SIG-M5 treated with dmso at 0.1 percent for 504 hours (cell line): ENCODE measurements at regions not wholly inside any gene's neighbourhood (a gene's known extent, or its start where the extent isn't known, plus 50 kb on each side); places are given as distances from the start of the nearest gene placed in this dataset.

ENCODE experiments used
- DNase-seq: peaks from one replicate; lab custom pipeline; 2025; ENCODE audit not compliant: unreplicated experiment; lab: John Stamatoyannopoulos, UW

- DNase-seq, result no peak
Observed at GRCh38 chr18:67301592-67301991, 214.9 kb downstream of the DSEL start.

GRCh38 chr18:67300498-67300897 is 216.0 kb downstream of the DSEL start:
- no peak for DNase-seq

GRCh38 chr18:67292814-67293213 is 223.7 kb downstream of the DSEL start:
- no peak for DNase-seq

DNA sequence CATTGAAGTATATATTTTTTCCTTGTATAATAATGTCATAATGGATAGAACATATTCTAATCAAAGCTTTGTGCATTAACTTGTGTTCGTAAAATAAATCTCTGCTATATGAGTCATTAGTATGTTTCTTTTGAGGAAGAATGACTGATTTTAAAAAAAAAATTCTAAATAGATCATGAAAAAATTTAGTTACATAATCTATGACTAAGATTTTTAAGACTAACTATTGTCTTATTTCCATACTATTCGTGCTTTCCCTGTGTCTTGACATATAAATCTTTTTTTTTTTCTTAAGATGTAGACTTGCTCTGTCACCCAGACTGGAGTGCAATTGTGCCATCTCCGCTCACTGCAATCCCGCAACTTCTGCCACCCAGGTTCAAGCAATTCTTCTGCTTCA is 226.1 kb downstream of the DSEL start:
- no peak for DNase-seq

DNA sequence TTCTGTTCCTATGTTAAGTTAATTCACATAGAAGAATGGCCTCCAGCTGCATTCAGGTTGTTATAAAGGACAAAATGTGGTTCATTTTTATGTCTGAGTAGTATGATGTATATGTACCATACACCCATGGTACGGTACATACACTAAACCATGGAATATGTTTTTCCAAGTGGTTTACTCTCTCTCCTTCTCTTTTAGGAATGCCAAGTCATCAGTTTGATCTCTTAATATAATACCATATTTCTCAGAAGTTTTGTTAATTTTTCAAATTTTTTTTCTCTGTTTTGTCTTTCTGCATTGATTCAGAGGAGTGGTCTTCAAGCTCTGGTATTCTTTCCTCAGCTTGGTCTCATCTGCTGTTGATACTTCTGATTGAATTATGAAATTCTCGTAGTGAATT is 230.9 kb downstream of the DSEL start:
- DNase-seq, result no peak

DNA sequence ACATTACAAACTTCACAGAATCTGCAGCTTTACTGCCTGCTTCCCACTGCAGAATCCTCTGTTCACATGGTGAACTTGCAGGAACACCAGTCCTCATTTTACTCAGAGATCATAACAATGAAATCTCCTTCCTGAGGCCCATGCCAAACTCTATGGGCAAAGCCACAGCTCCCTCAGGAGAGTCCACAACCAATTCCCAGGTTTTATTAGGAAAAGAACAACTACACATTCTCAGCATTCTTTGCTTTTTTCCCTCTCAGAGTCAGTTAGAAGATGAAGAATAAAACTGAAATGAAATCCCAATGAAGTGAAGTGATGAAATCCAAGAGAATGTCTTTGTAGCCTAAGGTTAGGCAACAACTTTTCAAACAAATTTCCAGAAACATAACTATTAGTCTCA is 233.7 kb downstream of the DSEL start:
- no peak for DNase-seq

GRCh38 chr18:67281746-67282145 is 234.8 kb downstream of the DSEL start:
- DNase-seq, result no peak

GRCh38 chr18:67280486-67281242 is 235.9 kb downstream of the DSEL start:
- DNase-seq, result no peak

- DNase-seq, result no peak
Observed at GRCh38 chr18:67279988-67280387, 236.5 kb downstream of the DSEL start.

DNA sequence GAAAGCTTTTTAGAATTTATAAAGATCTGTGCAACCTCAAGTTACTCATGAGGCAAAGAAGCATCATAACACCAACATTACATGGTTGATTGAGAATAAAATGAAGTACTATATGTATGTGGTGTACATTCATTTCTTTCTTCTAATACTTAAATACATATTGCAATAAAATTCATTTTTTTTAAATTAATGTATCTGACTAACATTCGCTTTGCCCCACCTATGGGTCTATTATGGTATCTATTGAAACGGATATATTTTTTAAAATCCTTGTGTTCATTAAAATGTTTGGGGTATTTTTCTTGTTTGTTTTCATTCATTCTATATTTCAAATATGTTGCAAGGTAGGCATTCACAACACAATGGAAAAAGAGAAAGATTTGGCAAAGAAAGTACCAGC is 237.5 kb downstream of the DSEL start:
- no peak for DNase-seq

DNA sequence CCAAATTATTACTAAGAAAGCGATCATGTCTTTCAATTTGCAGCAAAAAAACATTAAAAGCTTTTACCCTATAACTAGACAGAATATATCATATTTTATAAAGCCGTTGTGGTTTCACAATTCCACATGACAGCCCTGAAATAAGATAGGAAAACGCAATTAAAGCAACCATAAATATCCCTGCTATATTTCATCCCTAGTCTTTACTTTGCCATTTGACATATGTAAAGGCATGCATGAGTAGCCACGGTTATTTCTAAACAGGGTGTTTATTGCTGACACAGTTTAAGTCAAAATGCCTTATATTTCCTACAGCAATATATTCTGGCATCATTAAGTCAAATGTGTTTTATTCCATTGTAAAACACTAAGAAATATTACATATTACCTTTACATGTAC is 239.9 kb downstream of the DSEL start:
- DNase-seq, result no peak

- no peak for DNase-seq
Observed at GRCh38 chr18:67273288-67273687, 243.2 kb downstream of the DSEL start.

GRCh38 chr18:67269206-67269605 is 247.3 kb downstream of the DSEL start:
- DNase-seq, result no peak

DNA sequence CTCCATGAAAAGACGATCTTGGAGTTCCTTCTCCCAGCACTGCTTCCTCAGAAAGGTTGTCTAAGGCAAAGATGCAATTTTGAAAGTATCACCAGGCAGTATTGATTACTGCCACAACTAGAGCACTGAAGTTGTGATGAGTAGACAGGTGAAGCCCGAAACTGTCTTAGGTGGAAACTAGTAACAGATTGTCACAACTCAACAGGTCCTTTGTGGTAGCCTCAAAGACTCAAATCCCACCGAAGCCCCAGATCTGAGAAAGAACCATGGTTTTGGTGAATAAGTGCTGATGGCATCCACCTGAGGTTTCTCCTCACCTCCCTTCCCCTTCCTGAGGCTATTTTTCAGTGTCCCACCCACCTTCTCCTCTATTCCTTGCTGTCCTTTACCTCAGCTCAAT is 248.0 kb downstream of the DSEL start:
- DNase-seq, result no peak

GRCh38 chr18:67266246-67267237 is 250.0 kb downstream of the DSEL start:
- DNase-seq, result peak; percentile 2

DNA sequence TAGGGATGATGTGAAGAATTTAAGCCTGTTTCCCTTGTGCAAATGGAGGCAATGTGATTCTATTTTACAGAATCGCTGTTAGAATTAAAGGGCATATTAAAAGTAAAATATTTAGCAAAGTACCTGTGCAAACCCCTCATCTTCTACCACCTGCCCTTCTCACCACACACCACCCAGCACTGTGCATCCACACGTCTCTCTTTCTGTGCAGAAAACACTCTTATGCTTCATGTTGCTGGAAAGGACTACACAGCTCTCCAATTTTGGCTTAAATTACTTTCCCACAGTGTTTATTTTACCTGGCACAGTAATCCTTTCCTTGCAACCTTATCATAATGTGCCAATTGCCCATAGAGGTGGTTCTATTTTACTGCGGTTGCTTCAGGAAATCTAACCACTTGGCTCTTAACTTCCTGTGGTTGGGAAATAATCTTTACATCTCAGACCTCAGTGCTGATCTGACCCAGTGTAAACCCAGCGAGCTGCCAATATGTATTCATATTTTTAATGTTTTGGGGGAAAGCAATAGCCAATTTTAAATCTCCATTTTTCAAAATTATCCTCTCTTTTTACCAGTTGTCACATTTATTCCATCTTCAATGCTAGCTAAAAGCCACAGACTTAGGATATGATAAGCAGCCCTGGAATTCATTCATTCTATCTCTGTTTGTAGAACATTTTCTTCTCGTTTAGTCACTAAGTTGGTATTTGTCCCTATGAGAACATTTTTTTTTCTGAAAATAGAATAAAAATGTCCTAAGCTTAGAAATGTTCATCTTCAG is 250.9 kb downstream of the DSEL start:
- DNase-seq, result no peak

DNA sequence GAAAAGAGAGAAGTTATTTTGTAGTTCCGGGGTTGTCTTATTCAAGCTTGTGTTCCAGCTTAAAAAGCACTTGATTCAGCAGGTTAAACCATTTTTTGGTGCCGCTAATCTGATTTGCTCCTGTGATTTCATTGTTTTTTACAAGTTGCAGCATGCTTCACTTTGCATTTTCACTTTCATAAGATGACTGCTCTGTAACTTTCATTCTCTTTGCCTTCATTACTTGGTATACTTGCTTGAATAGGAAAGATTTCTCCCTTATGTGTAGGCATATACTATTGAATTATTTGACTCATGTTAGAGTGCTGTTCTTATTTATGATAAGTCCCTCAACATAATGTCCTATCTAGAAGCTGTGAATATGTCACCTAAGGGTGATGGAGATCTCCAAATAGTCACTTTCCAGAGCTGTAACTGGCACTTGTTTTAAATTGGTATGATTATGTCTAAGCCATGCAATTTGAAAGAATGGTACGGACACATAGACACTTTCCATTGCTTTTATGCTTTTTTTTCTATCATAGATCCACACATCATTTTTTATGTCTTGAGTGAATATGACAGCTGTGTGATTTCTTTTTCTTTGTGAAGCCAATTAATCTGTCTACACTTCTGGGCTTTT is 254.5 kb downstream of the DSEL start:
- DNase-seq, result no peak

DNA sequence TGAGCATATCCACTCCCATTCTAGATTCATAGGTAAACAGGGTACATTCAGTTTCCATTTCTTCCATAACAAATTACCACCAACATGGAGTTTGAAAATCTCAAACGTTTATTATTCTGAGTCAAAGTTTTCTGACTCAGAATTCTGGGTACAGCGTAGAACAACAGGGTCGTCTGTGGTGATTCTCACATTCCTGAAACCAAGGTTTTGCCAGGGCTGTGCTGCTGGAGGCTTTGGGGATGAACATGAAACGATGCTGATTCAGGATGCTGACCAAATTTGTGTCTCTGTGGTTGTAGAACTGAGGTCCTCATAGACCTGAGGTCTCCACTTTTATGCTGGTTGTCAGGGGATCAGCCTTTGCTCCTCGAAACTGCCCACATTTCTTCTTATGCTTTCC is 255.7 kb downstream of the DSEL start:
- no peak for DNase-seq

DNA sequence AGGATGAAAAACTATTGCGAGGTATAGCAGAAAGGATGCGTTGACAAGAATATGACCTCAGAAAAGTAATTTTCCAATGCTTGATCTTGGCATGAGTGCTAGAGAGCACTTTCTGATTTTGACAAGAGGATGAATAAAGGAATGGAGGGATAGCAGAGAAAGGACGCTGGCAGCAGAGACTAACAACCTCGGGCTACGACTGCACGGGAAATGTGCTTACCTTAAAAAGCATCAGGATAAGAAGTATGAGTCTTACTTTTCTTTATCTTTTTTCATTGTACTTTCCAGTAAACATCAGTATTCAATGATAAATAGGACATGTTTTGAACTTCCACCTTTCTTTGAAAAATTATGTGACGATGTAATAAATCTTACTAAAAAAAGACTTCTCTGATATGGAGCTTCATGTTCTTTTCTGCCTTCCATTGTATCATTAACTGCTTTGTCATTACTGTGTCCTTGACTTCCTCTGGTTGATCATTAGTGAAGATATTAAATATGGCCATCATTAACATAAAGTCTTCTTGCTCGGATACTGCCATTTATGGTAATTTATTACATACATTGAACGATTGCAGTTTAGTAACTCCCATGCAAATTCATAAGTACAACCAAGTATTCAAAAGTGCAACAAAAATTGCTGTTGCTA is 265.6 kb downstream of the DSEL start:
- no peak for DNase-seq

DNA sequence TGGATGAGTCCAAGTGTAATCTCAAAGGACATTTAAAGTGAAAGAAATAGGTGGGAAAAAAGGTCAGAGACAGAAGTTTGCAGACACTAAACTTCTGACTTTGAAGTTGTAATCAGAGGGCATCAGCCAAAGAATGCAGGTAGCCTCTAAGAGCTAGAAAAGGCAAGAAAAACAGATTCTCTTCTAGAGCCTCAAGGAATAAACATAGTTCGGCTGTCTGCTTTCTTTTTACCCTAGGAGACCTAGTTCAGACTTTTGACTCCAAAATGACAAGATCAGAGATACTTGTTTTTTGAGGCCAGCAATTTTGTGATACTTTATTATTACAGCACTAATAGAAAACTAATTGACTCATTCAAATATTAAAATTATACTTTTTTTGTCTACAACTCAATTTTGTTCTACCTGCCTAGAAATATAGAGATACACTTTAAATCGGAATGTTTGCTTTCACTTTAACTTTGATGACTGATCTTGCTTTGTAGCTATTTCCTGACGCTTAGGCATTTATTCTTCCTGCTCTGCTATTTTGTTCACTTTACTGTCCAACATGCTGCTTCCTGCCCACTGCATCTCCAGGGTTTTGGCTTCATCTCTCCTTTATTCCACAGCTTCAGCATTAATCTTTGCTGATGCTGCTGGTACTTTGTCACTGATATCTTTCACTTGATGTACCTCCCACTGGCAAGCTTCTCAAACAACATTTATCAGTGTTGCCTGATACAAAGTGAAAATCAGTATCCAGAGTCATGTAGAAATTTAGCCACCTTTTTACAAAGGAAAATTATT is 272.5 kb downstream of the DSEL start:
- DNase-seq, result no peak
